ENCODE measurements at regions not wholly inside any gene's neighbourhood (a gene's known extent, or its start where the extent isn't known, plus 50 kb on each side); places are given as distances from the start of the nearest gene placed in this dataset.

- CTCF ChIA-PET (ENCODE audit: partially characterized antibody), result no interaction called here
- Histone ChIP-seq H3K14ac (ENCODE audit: insufficient read length) (no peak overlapping the region), H3K79me1 (ENCODE audit: low read depth, low read length) (no peaks in the 10 kb centered on the region), H4K8ac (ENCODE audit: extremely low read depth, insufficient read depth, low read length) (no peak overlapping the region), H3K79me2 (ENCODE audit: control insufficient read depth in 1 of 2, insufficient read depth in 2 of 2, low read length in 2 of 2) (no peaks in the 10 kb centered on the region), H2BK15ac (ENCODE audit: low read length) (no peak overlapping the region), H2AFZ (ENCODE audit: low read length) (no peak overlapping the region), H3K23ac (ENCODE audit: insufficient read length) (no peak overlapping the region), H2BK12ac (ENCODE audit: low read depth, low read length) (no peak overlapping the region), H4K5ac (ENCODE audit: insufficient read length, low read depth, low read length) (no peak overlapping the region), H3K4ac (replicated peaks; ENCODE audit: insufficient read length, low read depth, low read length) (no peak overlapping the region), H2BK5ac (ENCODE audit: low read depth, low read length) (no peak overlapping the region), H3K9me3 (ENCODE audit: insufficient read depth in 2 of 2, low read depth in 1 of 2, low read length in 1 of 2) (no peaks in the 10 kb centered on the region), H3K4me3 (ENCODE audit: extremely low read depth in 1 of 4, insufficient read depth in 2 of 4, low read depth in 3 of 4, low read length in 4 of 4) (no peak overlapping the region), H4K20me1 (replicated peaks in 1 of 2; ENCODE audit: control insufficient read depth in 1 of 2, insufficient read depth in 2 of 2, low read length in 2 of 2) (no peaks in the 10 kb centered on the region), H2BK120ac (replicated peaks; ENCODE audit: low read depth, low read length) (no peak overlapping the region), H3K23me2 (ENCODE audit: low read depth, low read length) (no peaks in the 10 kb centered on the region), H3K27me3 (replicated peaks in 1 of 4; ENCODE audit: control insufficient read depth in 3 of 4, extremely low read depth in 1 of 4, insufficient read depth in 3 of 4, low read length in 3 of 4) (no peaks in the 10 kb centered on the region), H2BK20ac (ENCODE audit: low read length) (no peak overlapping the region), H3K27ac (ENCODE audit: low read depth, low read length) (no peak overlapping the region), H3K18ac (ENCODE audit: extremely low read depth, low read length) (no peak overlapping the region), H3K4me1 (replicated peaks in 1 of 4; ENCODE audit: control insufficient read depth in 3 of 4, insufficient read depth in 4 of 4, low read length in 3 of 4) (no peaks in the 10 kb centered on the region), H4K91ac (replicated peaks; ENCODE audit: insufficient read length, low read length) (no peak overlapping the region), H3K36me3 (ENCODE audit: control insufficient read depth in 2 of 4, insufficient read depth in 4 of 4, low read length in 3 of 4) (no peaks in the 10 kb centered on the region), H3K56ac (replicated peaks; ENCODE audit: insufficient read length, low read depth, low read length) (no peak overlapping the region), H3K9ac (replicated peaks in 1 of 4; ENCODE audit: extremely low read depth in 1 of 4, low read depth in 3 of 4, low read length in 3 of 4) (no peak overlapping the region), H2AK5ac (ENCODE audit: low read depth, low read length) (no peak overlapping the region), H3K4me2 (ENCODE audit: insufficient read depth in 1 of 2, low read depth in 2 of 2, low read length in 2 of 2) (no peak overlapping the region)
- WGBS, 2 experiments (ENCODE audit: extremely low coverage in 1 of 2, insufficient coverage in 1 of 2, insufficient read length in 1 of 2, insufficient replicate concordance in 2 of 2, low coverage in 1 of 2, low lambda C conversion rate in 2 of 2, missing lambda C conversion rate in 1 of 2), result 91% methylated on average over 2 of the region's 2 CpGs; no CpG with 5 or more reads in 1 of the 2 experiments
- POLR2A ChIA-PET (ENCODE audit: partially characterized antibody), result no interaction called here
- FAIRE-seq (no peak), DNase-seq (ENCODE audit: low read depth in 1 of 2, low spot score in 2 of 2) (no peak)
- TF ChIP-seq SP1 (IDR thresholded peaks at IDR 0.05; ENCODE audit: low read depth, low read length) (no peak), FOSL1 (IDR thresholded peaks at IDR 0.05; ENCODE audit: insufficient read depth, low read depth, low read length) (no peak), SRF (IDR thresholded peaks at IDR 0.05; ENCODE audit: low read depth, low read length) (no peak), RBBP5 (IDR thresholded peaks at IDR 0.05; ENCODE audit: borderline replicate concordance, low read depth, low read length) (no peak), NANOG (IDR thresholded peaks at IDR 0.05; ENCODE audit: insufficient read depth, low read depth, low read length, poor library complexity, severe bottlenecking) (no peak), MAFK (IDR thresholded peaks at IDR 0.05; ENCODE audit: low read depth, low read length) (no peak), RXRA (IDR thresholded peaks at IDR 0.05; ENCODE audit: insufficient read depth, low read depth, low read length) (no peak), RNF2 (IDR thresholded peaks at IDR 0.05; ENCODE audit: borderline replicate concordance, low read depth, low read length, missing control alignments, poor library complexity, severe bottlenecking) (no peak), SIN3A (conservative IDR thresholded peaks at IDR 0.05 in 1 of 2, IDR thresholded peaks at IDR 0.05 in 1 of 2; ENCODE audit: low read depth in 1 of 2, low read length in 2 of 2) (no peak)
Measured at GRCh38 chr5:17999858-18000257, 365.6 kb downstream of the TAF11L14 start.

All from H1 (cell line).